ENCODE measurements at regions not wholly inside any gene's neighbourhood (a gene's known extent, or its start where the extent isn't known, plus 50 kb on each side); places are given as distances from the start of the nearest gene placed in this dataset.

GRCh38 chr10:111295788-111296187 is 219.0 kb downstream of the ADRA2A start:
- DNase-seq (ENCODE audit: low read depth, low spot score) (no peak), FAIRE-seq (no peak)
- H4K20me1 ChIP-seq (replicated peaks; ENCODE audit: control insufficient read depth, extremely low read depth, insufficient read depth, low read length): no peaks in the 10 kb centered on the region
- no peaks in the 10 kb centered on the region for H3K9me3 ChIP-seq (replicated peaks; ENCODE audit: control insufficient read depth, insufficient read depth, low read length)
- no peak overlapping the region for H2AFZ ChIP-seq (ENCODE audit: low read depth, low read length)
- no peak overlapping the region for H3K4me3 ChIP-seq (replicated peaks in 1 of 3; ENCODE audit: insufficient read depth in 1 of 3, low read depth in 1 of 3, low read length in 3 of 3)
- H3K4me1 ChIP-seq (ENCODE audit: control insufficient read depth, extremely low read depth, insufficient read depth, low read length): no peaks in the 10 kb centered on the region
- dilution Hi-C loops (cut with MboI; ENCODE audit: extremely low pct_ligation_motif_present, low sequenced_read_pairs): no loop called here
- intact Hi-C loops (cut with micrococcal nuclease): no loop called here
- H3K9me1 ChIP-seq (replicated peaks; ENCODE audit: control insufficient read depth, extremely low read depth, insufficient read depth, low read length): no peaks in the 10 kb centered on the region
- CTCF ChIA-PET: no interaction called here
- TF ChIP-seq FOS (IDR thresholded peaks at IDR 0.05; ENCODE audit: borderline replicate concordance, insufficient read depth, low read length) (no peak), POLR2AphosphoS5 (IDR thresholded peaks at IDR 0.05; ENCODE audit: insufficient read depth, low read depth, low read length) (no peak), EZH2 (IDR thresholded peaks at IDR 0.05; ENCODE audit: borderline replicate concordance, low read depth, low read length, severe bottlenecking) (no peak), MYC (IDR thresholded peaks at IDR 0.05; ENCODE audit: low read depth, low read length) (no peak)
- TF ChIP-seq, protein P1, sequence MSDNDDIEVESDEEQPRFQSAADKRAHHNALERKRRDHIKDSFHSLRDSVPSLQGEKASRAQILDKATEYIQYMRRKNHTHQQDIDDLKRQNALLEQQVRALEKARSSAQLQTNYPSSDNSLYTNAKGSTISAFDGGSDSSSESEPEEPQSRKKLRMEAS (IDR thresholded peaks at IDR 0.05; ENCODE audit: insufficient read depth, insufficient read length): no peak
- POLR2A ChIA-PET: no interaction called here
- H3K4me2 ChIP-seq (ENCODE audit: insufficient read depth, low read length): no peak overlapping the region
- H3K9ac ChIP-seq (replicated peaks; ENCODE audit: extremely low read depth, insufficient read depth, low read length): no peak overlapping the region
- no peaks in the 10 kb centered on the region for H3K36me3 ChIP-seq (ENCODE audit: control insufficient read depth in 2 of 2, extremely low read depth in 1 of 2, insufficient read depth in 2 of 2, low read length in 2 of 2)
- H3K27me3 ChIP-seq (ENCODE audit: control insufficient read depth in 2 of 2, insufficient read depth in 2 of 2, low read length in 2 of 2): no peaks in the 10 kb centered on the region
- BruUV-seq (replicated peaks): no TSS peak
- no peaks in the 10 kb centered on the region for H3K79me2 ChIP-seq (ENCODE audit: control insufficient read depth, insufficient read depth, low read length)
- no peak overlapping the region for H3K27ac ChIP-seq (ENCODE audit: insufficient read depth, low read depth, low read length)

DNA sequence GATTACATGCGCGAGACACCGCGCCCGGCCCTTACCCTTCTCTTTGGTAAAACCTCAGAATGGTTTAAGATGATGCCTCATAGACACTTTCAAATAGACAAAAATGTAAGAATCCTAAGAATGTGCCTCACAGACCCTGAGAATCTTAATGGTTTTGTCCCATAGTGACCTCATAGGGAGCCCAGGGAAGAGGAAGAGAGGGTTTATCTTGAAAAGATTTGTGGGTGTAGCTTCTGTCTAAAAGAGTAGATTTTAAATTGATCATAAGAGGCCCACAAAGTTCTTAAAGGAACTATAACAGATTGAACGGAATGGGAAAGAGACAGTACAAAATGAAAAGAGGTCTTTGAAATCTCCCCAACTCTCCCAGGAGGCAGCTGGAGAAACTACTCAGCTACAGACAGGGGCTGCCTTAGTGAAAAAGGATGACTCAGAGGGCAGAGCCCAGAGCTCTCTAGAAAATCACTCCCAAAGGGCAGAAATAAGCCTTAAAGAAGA is 220.6 kb downstream of the ADRA2A start:
- H3K36me3 ChIP-seq (ENCODE audit: control insufficient read depth in 2 of 2, extremely low read depth in 1 of 2, insufficient read depth in 2 of 2, low read length in 2 of 2): no peaks in the 10 kb centered on the region
- dilution Hi-C loops (cut with MboI; ENCODE audit: extremely low pct_ligation_motif_present, low sequenced_read_pairs) (no loop called here), intact Hi-C loops (cut with micrococcal nuclease) (no loop called here)
- BruUV-seq (replicated peaks): no TSS peak
- no peaks in the 10 kb centered on the region for H3K79me2 ChIP-seq (ENCODE audit: control insufficient read depth, insufficient read depth, low read length)
- FAIRE-seq (no peak), DNase-seq (ENCODE audit: low read depth, low spot score) (no peak)
- POLR2A ChIA-PET: no interaction called here
- no peak overlapping the region for H3K9ac ChIP-seq (replicated peaks; ENCODE audit: extremely low read depth, insufficient read depth, low read length)
- H4K20me1 ChIP-seq (replicated peaks; ENCODE audit: control insufficient read depth, extremely low read depth, insufficient read depth, low read length): no peaks in the 10 kb centered on the region
- no peak overlapping the region for H3K27ac ChIP-seq (ENCODE audit: insufficient read depth, low read depth, low read length)
- H3K4me1 ChIP-seq (ENCODE audit: control insufficient read depth, extremely low read depth, insufficient read depth, low read length): no peaks in the 10 kb centered on the region
- peaks cover 2% of the 10 kb centered on the region for H3K9me3 ChIP-seq (replicated peaks; ENCODE audit: control insufficient read depth, insufficient read depth, low read length)
- no peak overlapping the region for H2AFZ ChIP-seq (ENCODE audit: low read depth, low read length)
- no peak overlapping the region for H3K4me2 ChIP-seq (ENCODE audit: insufficient read depth, low read length)
- no peaks in the 10 kb centered on the region for H3K27me3 ChIP-seq (ENCODE audit: control insufficient read depth in 2 of 2, insufficient read depth in 2 of 2, low read length in 2 of 2)
- H3K9me1 ChIP-seq (replicated peaks; ENCODE audit: control insufficient read depth, extremely low read depth, insufficient read depth, low read length): no peaks in the 10 kb centered on the region
- TF ChIP-seq JUN (IDR thresholded peaks at IDR 0.05; ENCODE audit: borderline replicate concordance, insufficient read depth, insufficient read length, low read depth): no peak
- TF ChIP-seq, protein P2, sequence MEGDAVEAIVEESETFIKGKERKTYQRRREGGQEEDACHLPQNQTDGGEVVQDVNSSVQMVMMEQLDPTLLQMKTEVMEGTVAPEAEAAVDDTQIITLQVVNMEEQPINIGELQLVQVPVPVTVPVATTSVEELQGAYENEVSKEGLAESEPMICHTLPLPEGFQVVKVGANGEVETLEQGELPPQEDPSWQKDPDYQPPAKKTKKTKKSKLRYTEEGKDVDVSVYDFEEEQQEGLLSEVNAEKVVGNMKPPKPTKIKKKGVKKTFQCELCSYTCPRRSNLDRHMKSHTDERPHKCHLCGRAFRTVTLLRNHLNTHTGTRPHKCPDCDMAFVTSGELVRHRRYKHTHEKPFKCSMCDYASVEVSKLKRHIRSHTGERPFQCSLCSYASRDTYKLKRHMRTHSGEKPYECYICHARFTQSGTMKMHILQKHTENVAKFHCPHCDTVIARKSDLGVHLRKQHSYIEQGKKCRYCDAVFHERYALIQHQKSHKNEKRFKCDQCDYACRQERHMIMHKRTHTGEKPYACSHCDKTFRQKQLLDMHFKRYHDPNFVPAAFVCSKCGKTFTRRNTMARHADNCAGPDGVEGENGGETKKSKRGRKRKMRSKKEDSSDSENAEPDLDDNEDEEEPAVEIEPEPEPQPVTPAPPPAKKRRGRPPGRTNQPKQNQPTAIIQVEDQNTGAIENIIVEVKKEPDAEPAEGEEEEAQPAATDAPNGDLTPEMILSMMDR (IDR thresholded peaks at IDR 0.05; ENCODE audit: extremely low read depth in 1 of 2, insufficient read depth in 1 of 2, low read depth in 1 of 2, low read length in 2 of 2): no peak
- no peak for TF ChIP-seq FOS (IDR thresholded peaks at IDR 0.05; ENCODE audit: borderline replicate concordance, insufficient read depth, low read length)
- no peak for TF ChIP-seq EZH2 (IDR thresholded peaks at IDR 0.05; ENCODE audit: borderline replicate concordance, low read depth, low read length, severe bottlenecking)
- TF ChIP-seq POLR2A (IDR thresholded peaks at IDR 0.05; ENCODE audit: low read depth, low read length): no peak
- TF ChIP-seq MYC (IDR thresholded peaks at IDR 0.05; ENCODE audit: low read depth, low read length): no peak
- TF ChIP-seq POLR2AphosphoS5 (IDR thresholded peaks at IDR 0.05; ENCODE audit: insufficient read depth, low read depth, low read length): no peak
- no peak for TF ChIP-seq GATA2 (IDR thresholded peaks at IDR 0.05; ENCODE audit: insufficient read depth, insufficient read length, low read depth, low read length)
- TF ChIP-seq, protein P1 (IDR thresholded peaks at IDR 0.05; ENCODE audit: insufficient read depth, insufficient read length): no peak
- no peak overlapping the region for H3K4me3 ChIP-seq (replicated peaks in 1 of 3; ENCODE audit: insufficient read depth in 1 of 3, low read depth in 1 of 3, low read length in 3 of 3)
- CTCF ChIA-PET: no interaction called here

Data from endothelial cell of umbilical vein (primary cell).